Colonic mucosa (tissue), 4 donors: ENCODE measurements at regions not wholly inside any gene's neighbourhood (a gene's known extent, or its start where the extent isn't known, plus 50 kb on each side); places are given as distances from the start of the nearest gene placed in this dataset.

Experiments used
- DNase-seq: peaks from one replicate; pipeline ENCODE4 v3.0.0-alpha.2; 2020
- H3K27ac ChIP-seq: fragments of 200-600 bp; one replicate; pipeline ENCODE4 v1.8.0; 2021
- H3K27me3 ChIP-seq: fragments of 200-600 bp; one replicate; pipeline ENCODE4 v1.8.0; 2021
- H3K36me3 ChIP-seq: fragments of 200-600 bp; one replicate; pipeline ENCODE4 v1.8.0; 2021
- H3K4me1 ChIP-seq: fragments of 200-600 bp; one replicate; pipeline ENCODE4 v1.8.0; 2021; ENCODE audit warnings: mild to moderate bottlenecking
- H3K4me3 ChIP-seq: fragments of 200-600 bp; one replicate; pipeline ENCODE4 v1.8.0; 2021
- H3K9ac ChIP-seq, 2 donors: one replicate each; pipeline ENCODE4 v1.7.0; 2013; ENCODE audit warnings: control low read depth in 2 of 2, low read depth in 2 of 2, low read length in 2 of 2
- H3K9me3 ChIP-seq: fragments of 200-600 bp; one replicate; pipeline ENCODE4 v1.8.0; 2021
- intact Hi-C: fragments of 100-400 bp; cut with DNase I; formaldehyde crosslinking; loops from one replicate; pipeline ENCODE4 v1.14.1; 2022
- TF ChIP-seq, protein P1 (sequence below): fragments of 200-600 bp; IDR thresholded peaks from one replicate; pipeline ENCODE4 v1.8.0; 2022; ENCODE audit warnings: antibody characterized with exemption, mild to moderate bottlenecking
- donor health status: healthy.
- donor health status: DM: no; HTN: no; CAD: no.
- donor health status: DM: no; HTN: no; CAD: no.

- Histone ChIP-seq H3K4me1 (no peaks in the 10 kb centered on the region), H3K9me3 (no peaks in the 10 kb centered on the region), H3K27ac (no peak overlapping the region), H3K27me3 (no peaks in the 10 kb centered on the region), H3K9ac (no peak overlapping the region), H3K4me3 (no peak overlapping the region), H3K36me3 (no peaks in the 10 kb centered on the region)
- intact Hi-C loops = no loop called here
- DNase-seq = no peak
- TF ChIP-seq, protein P1, sequence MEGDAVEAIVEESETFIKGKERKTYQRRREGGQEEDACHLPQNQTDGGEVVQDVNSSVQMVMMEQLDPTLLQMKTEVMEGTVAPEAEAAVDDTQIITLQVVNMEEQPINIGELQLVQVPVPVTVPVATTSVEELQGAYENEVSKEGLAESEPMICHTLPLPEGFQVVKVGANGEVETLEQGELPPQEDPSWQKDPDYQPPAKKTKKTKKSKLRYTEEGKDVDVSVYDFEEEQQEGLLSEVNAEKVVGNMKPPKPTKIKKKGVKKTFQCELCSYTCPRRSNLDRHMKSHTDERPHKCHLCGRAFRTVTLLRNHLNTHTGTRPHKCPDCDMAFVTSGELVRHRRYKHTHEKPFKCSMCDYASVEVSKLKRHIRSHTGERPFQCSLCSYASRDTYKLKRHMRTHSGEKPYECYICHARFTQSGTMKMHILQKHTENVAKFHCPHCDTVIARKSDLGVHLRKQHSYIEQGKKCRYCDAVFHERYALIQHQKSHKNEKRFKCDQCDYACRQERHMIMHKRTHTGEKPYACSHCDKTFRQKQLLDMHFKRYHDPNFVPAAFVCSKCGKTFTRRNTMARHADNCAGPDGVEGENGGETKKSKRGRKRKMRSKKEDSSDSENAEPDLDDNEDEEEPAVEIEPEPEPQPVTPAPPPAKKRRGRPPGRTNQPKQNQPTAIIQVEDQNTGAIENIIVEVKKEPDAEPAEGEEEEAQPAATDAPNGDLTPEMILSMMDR = no peak
Measured at GRCh38 chr3:21073561-21073960, 677.4 kb downstream of the ZNF385D start.

DNA sequence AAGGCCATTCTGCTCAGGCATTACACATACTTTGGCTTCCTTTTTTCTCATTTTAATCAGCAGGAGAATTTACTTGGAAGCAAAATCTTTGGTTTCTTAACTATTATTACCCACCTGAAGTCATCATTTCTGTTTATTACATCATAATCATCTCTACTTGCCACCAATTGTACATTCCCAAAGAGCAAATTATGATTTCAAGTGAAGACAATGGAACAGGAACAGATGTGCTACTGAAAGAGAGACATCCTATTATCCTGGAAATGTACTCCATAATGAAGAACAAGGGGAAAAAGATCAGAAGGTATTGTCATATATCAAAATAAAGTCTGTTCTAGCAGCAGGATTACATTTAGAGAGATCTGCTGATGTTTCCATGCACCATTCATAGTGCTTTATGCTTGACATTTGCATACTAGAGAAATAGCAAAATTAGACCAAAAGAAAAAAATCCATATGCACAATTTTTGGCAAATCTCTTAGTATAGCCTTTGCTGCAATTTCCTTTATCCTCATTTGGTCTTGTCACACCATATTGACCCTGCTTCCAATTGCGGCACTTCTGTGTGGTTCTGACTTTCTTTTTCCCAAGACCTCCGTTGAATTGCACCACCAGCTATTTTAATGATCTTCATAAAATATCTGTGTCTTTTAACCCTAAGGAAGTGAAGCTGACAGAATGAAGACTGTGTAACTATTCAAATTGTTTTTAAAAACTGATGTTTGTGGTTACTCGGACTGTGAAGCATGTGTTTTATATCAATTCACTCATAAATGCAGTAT lies 683.8 kb downstream of the ZNF385D start:
- no peaks in the 10 kb centered on the region for H3K4me1 ChIP-seq
- no peak overlapping the region for H3K27ac ChIP-seq
- H3K36me3 ChIP-seq = no peaks in the 10 kb centered on the region
- H3K9ac ChIP-seq = no peak overlapping the region
- no peaks in the 10 kb centered on the region for H3K9me3 ChIP-seq
- TF ChIP-seq, protein P1 = no peak
- no peaks in the 10 kb centered on the region for H3K27me3 ChIP-seq
- DNase-seq = no peak
- intact Hi-C loops = no loop called here
- H3K4me3 ChIP-seq = no peak overlapping the region

DNA sequence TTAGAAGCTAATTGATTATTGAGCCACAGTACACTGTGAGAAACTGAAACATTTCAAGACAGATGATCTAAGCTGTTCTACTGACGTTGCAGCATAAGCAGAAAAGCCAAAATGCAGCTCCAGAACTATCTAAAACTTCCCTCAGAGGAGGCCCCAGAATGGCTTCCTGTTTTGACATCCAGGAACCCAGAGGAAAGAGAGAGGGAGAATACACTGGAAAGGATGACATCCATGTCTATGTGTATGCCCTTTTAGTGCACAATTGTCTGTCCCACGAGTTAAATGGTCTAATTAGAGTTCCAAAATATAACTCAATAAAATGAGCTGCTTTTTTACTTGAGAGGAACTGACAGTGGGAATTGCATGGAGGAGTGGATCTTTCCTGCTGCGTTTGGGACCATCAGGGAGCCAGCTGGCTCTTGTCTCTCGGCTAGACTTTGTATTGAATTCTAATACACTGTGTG lies 688.1 kb downstream of the ZNF385D start:
- Histone ChIP-seq H3K4me1 (no peaks in the 10 kb centered on the region), H3K27ac (no peak overlapping the region), H3K36me3 (no peaks in the 10 kb centered on the region), H3K9ac (no peak overlapping the region), H3K27me3 (no peaks in the 10 kb centered on the region), H3K9me3 (no peaks in the 10 kb centered on the region), H3K4me3 (no peak overlapping the region)
- TF ChIP-seq, protein P1 = no peak
- intact Hi-C loops = no loop called here
- DNase-seq = no peak

DNA sequence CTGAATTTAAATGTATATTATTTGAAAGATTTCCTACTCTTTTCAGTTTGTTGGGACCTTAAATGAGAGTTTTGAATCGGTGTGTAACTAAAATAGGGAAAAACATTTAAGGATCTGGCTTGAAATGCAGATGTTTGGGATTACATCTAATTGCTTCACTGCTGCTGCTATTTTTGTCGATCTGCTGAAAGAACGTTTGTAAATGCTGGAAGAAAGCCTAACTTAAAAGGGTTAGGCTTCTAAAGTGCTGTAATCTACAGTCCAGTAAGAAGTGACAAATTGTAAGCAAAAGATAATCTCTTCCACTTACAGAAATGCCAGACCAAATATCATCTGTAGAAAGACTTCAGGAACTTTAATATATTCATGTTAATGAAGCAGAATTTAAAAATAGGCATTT lies 691.6 kb downstream of the ZNF385D start:
- H3K27ac ChIP-seq = no peak overlapping the region
- DNase-seq = no peak
- H3K9me3 ChIP-seq = no peaks in the 10 kb centered on the region
- TF ChIP-seq, protein P1 = no peak
- H3K9ac ChIP-seq = no peak overlapping the region
- no peak overlapping the region for H3K4me3 ChIP-seq
- intact Hi-C loops = no loop called here
- no peaks in the 10 kb centered on the region for H3K27me3 ChIP-seq
- H3K4me1 ChIP-seq = no peaks in the 10 kb centered on the region
- no peaks in the 10 kb centered on the region for H3K36me3 ChIP-seq

DNA sequence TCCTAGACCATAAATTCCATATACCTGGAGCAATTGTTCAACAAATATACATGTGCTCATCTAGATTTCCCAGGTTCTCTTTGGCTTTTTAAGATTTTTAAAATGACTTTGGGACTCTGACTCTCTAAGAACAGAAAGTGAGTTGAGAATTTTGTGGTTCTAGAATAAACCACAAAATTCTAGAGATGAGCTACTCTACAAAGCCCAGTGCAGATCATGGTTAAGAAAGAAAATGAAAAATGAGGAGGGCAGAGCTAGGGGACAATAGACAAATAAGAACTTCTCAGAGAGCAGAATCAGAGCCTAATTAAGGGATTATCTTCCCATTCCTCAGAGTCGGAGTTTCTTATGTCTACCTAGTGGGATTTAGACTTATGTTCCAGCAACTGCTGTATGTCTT lies 694.7 kb downstream of the ZNF385D start:
- DNase-seq = no peak
- Histone ChIP-seq H3K36me3 (no peaks in the 10 kb centered on the region), H3K9ac (no peak overlapping the region), H3K9me3 (no peaks in the 10 kb centered on the region), H3K27me3 (no peaks in the 10 kb centered on the region), H3K27ac (no peak overlapping the region), H3K4me1 (no peaks in the 10 kb centered on the region), H3K4me3 (no peak overlapping the region)
- intact Hi-C loops = no loop called here
- TF ChIP-seq, protein P1 = no peak
